ENCODE measurements at regions not wholly inside any gene's neighbourhood (a gene's known extent, or its start where the extent isn't known, plus 50 kb on each side); places are given as distances from the start of the nearest gene placed in this dataset.

GRCh38 chr4:36489798-36490197, 208.4 kb downstream of the DTHD1 start:
- Histone ChIP-seq H2BK120ac (ENCODE audit: low read depth, low read length) (no peak overlapping the region), H3K27me3 (ENCODE audit: control insufficient read depth in 3 of 3, insufficient read depth in 3 of 3, low read depth in 1 of 3, low read length in 3 of 3) (no peaks in the 10 kb centered on the region), H3K9ac (ENCODE audit: low read depth, low read length, poor library complexity) (no peak overlapping the region), H3K14ac (ENCODE audit: low read length) (no peak overlapping the region), H3K9me3 (replicated peaks in 1 of 2; ENCODE audit: control insufficient read depth in 2 of 2, insufficient read depth in 1 of 2, low read depth in 1 of 2, low read length in 2 of 2) (no peaks in the 10 kb centered on the region), H3K79me1 (ENCODE audit: low read depth, low read length) (no peaks in the 10 kb centered on the region), H2AFZ (ENCODE audit: low read length) (no peak overlapping the region), H3K23ac (ENCODE audit: low read depth, low read length, poor library complexity) (no peak overlapping the region), H3K4ac (ENCODE audit: low read length) (no peak overlapping the region), H2BK15ac (ENCODE audit: low read length) (no peak overlapping the region), H2BK5ac (ENCODE audit: low read length) (no peak overlapping the region), H3K4me3 (ENCODE audit: low read length in 2 of 2) (no peak overlapping the region), H2AK5ac (ENCODE audit: low read depth, low read length) (no peak overlapping the region), H3K18ac (ENCODE audit: low read length) (no peak overlapping the region), H2BK12ac (ENCODE audit: low read length) (no peak overlapping the region), H4K8ac (ENCODE audit: low read depth, low read length) (no peak overlapping the region), H3K27ac (replicated peaks; ENCODE audit: low read length) (no peak overlapping the region), H3K36me3 (replicated peaks in 1 of 2; ENCODE audit: control insufficient read depth in 2 of 2, insufficient read depth in 2 of 2, low read length in 2 of 2) (no peaks in the 10 kb centered on the region), H4K91ac (ENCODE audit: low read depth, low read length, poor library complexity) (no peak overlapping the region), H3K4me1 (ENCODE audit: control insufficient read depth in 2 of 2, insufficient read depth in 1 of 2, low read depth in 1 of 2, low read length in 2 of 2) (no peaks in the 10 kb centered on the region), H3K4me2 (ENCODE audit: insufficient read depth, low read length, poor library complexity, severe bottlenecking) (no peak overlapping the region)
- no CpG with 5 or more reads among the region's 2 CpGs for WGBS, 2 donors (ENCODE audit: extremely low coverage in 2 of 2, insufficient read length in 2 of 2, insufficient replicate concordance in 1 of 2)
- no peak for DNase-seq (ENCODE audit: low spot score)

DNA sequence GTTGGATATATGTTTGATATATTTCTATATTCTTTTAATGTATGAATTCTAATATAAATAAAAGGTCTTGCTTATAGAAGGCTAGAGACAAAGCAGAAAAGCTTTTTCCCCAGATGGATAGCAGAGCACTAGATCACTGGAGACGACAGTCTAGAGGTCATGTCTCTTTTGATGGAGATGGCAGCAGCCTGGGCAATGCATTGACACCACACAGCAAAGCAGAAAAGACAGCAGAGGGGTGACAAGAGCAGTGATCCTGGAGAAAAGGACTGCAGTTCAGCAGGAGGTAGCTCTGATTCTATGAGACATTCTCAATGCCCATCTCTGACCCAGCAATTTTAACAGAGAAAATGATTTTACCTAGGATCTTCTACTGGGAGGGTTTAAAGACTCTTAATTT, 210.6 kb downstream of the DTHD1 start:
- H3K4me1 ChIP-seq (ENCODE audit: control insufficient read depth in 2 of 2, insufficient read depth in 1 of 2, low read depth in 1 of 2, low read length in 2 of 2): no peaks in the 10 kb centered on the region
- no peak overlapping the region for H2BK5ac ChIP-seq (ENCODE audit: low read length)
- H4K8ac ChIP-seq (ENCODE audit: low read depth, low read length): no peak overlapping the region
- no peaks in the 10 kb centered on the region for H3K9me3 ChIP-seq (replicated peaks in 1 of 2; ENCODE audit: control insufficient read depth in 2 of 2, insufficient read depth in 1 of 2, low read depth in 1 of 2, low read length in 2 of 2)
- no peak overlapping the region for H2BK120ac ChIP-seq (ENCODE audit: low read depth, low read length)
- DNase-seq (ENCODE audit: low spot score): no peak
- no peak overlapping the region for H3K9ac ChIP-seq (ENCODE audit: low read depth, low read length, poor library complexity)
- H2BK15ac ChIP-seq (ENCODE audit: low read length): no peak overlapping the region
- no peak overlapping the region for H2BK12ac ChIP-seq (ENCODE audit: low read length)
- no peak overlapping the region for H3K23ac ChIP-seq (ENCODE audit: low read depth, low read length, poor library complexity)
- H3K36me3 ChIP-seq (replicated peaks in 1 of 2; ENCODE audit: control insufficient read depth in 2 of 2, insufficient read depth in 2 of 2, low read length in 2 of 2): no peaks in the 10 kb centered on the region
- no peak overlapping the region for H3K14ac ChIP-seq (ENCODE audit: low read length)
- H3K27me3 ChIP-seq (ENCODE audit: control insufficient read depth in 3 of 3, insufficient read depth in 3 of 3, low read depth in 1 of 3, low read length in 3 of 3): no peaks in the 10 kb centered on the region
- H2AFZ ChIP-seq (ENCODE audit: low read length): no peak overlapping the region
- H4K91ac ChIP-seq (ENCODE audit: low read depth, low read length, poor library complexity): no peak overlapping the region
- H3K79me1 ChIP-seq (ENCODE audit: low read depth, low read length): no peaks in the 10 kb centered on the region
- no peak overlapping the region for H3K18ac ChIP-seq (ENCODE audit: low read length)
- no peak overlapping the region for H3K4me3 ChIP-seq (ENCODE audit: low read length in 2 of 2)
- H3K27ac ChIP-seq (replicated peaks; ENCODE audit: low read length): no peak overlapping the region
- H3K4me2 ChIP-seq (ENCODE audit: insufficient read depth, low read length, poor library complexity, severe bottlenecking): no peak overlapping the region
- no peak overlapping the region for H3K4ac ChIP-seq (ENCODE audit: low read length)
- no CpG with 5 or more reads among the region's 1 CpG for WGBS, 2 donors (ENCODE audit: extremely low coverage in 2 of 2, insufficient read length in 2 of 2, insufficient replicate concordance in 1 of 2)
- H2AK5ac ChIP-seq (ENCODE audit: low read depth, low read length): no peak overlapping the region

DNA sequence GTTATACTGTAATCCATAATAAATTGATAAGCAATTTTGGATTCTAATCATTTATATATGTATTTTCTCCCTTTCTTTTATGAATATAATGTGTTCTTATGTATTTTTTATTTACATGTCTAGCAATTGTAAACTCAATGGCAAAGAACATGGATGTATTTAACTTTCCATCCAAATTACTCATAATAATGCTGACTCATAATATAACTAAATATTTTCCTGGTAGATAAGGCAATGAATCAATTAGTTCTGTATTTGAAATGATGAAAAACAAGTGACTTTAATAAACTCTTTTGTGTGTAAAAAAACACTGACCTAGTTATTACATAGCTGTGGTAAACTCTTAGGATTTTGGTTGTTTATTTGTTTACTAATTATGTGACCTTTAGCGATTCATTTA, 211.2 kb downstream of the DTHD1 start:
- Histone ChIP-seq H2BK15ac (ENCODE audit: low read length) (no peak overlapping the region), H3K4me3 (ENCODE audit: low read length in 2 of 2) (no peak overlapping the region), H2BK120ac (ENCODE audit: low read depth, low read length) (no peak overlapping the region), H3K9ac (ENCODE audit: low read depth, low read length, poor library complexity) (no peak overlapping the region), H3K9me3 (replicated peaks in 1 of 2; ENCODE audit: control insufficient read depth in 2 of 2, insufficient read depth in 1 of 2, low read depth in 1 of 2, low read length in 2 of 2) (no peaks in the 10 kb centered on the region), H3K4ac (ENCODE audit: low read length) (no peak overlapping the region), H4K91ac (ENCODE audit: low read depth, low read length, poor library complexity) (no peak overlapping the region), H4K8ac (ENCODE audit: low read depth, low read length) (no peak overlapping the region), H3K14ac (ENCODE audit: low read length) (no peak overlapping the region), H3K27ac (replicated peaks; ENCODE audit: low read length) (no peak overlapping the region), H3K18ac (ENCODE audit: low read length) (no peak overlapping the region), H3K4me2 (ENCODE audit: insufficient read depth, low read length, poor library complexity, severe bottlenecking) (no peak overlapping the region), H3K27me3 (ENCODE audit: control insufficient read depth in 3 of 3, insufficient read depth in 3 of 3, low read depth in 1 of 3, low read length in 3 of 3) (no peaks in the 10 kb centered on the region), H3K4me1 (ENCODE audit: control insufficient read depth in 2 of 2, insufficient read depth in 1 of 2, low read depth in 1 of 2, low read length in 2 of 2) (no peaks in the 10 kb centered on the region), H3K79me1 (ENCODE audit: low read depth, low read length) (no peaks in the 10 kb centered on the region), H3K36me3 (replicated peaks in 1 of 2; ENCODE audit: control insufficient read depth in 2 of 2, insufficient read depth in 2 of 2, low read length in 2 of 2) (no peaks in the 10 kb centered on the region), H2AK5ac (ENCODE audit: low read depth, low read length) (no peak overlapping the region), H2BK5ac (ENCODE audit: low read length) (no peak overlapping the region), H2AFZ (ENCODE audit: low read length) (no peak overlapping the region), H3K23ac (ENCODE audit: low read depth, low read length, poor library complexity) (no peak overlapping the region), H2BK12ac (ENCODE audit: low read length) (no peak overlapping the region)
- WGBS, 2 donors (ENCODE audit: extremely low coverage in 2 of 2, insufficient read length in 2 of 2, insufficient replicate concordance in 1 of 2): no CpG with 5 or more reads among the region's 1 CpG
- DNase-seq (ENCODE audit: low spot score): no peak

DNA sequence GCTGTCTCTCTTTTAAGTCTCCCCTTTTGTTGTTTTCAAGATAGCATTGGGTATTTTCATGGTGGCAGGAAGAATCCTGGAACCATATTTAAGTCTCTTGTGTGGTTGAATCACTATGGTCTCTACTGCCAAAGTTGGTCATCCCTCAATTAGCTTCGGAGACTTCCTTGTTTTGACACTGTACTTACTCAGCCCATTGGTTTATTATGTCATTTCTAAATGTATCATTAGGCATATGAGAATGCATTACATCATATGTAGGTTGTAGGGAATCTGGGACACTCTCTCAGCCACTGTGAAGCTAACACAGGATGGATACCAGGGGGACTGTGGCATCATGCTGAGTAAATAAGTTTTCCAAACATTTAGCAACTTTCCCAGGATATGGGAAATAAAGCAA, 211.8 kb downstream of the DTHD1 start:
- H4K8ac ChIP-seq (ENCODE audit: low read depth, low read length): no peak overlapping the region
- H3K9ac ChIP-seq (ENCODE audit: low read depth, low read length, poor library complexity): no peak overlapping the region
- no peak overlapping the region for H2BK5ac ChIP-seq (ENCODE audit: low read length)
- H4K91ac ChIP-seq (ENCODE audit: low read depth, low read length, poor library complexity): no peak overlapping the region
- no peak overlapping the region for H2AK5ac ChIP-seq (ENCODE audit: low read depth, low read length)
- no peak overlapping the region for H2BK15ac ChIP-seq (ENCODE audit: low read length)
- DNase-seq (ENCODE audit: low spot score): no peak
- H3K4me2 ChIP-seq (ENCODE audit: insufficient read depth, low read length, poor library complexity, severe bottlenecking): no peak overlapping the region
- no peaks in the 10 kb centered on the region for H3K79me1 ChIP-seq (ENCODE audit: low read depth, low read length)
- H3K36me3 ChIP-seq (replicated peaks in 1 of 2; ENCODE audit: control insufficient read depth in 2 of 2, insufficient read depth in 2 of 2, low read length in 2 of 2): no peaks in the 10 kb centered on the region
- no peaks in the 10 kb centered on the region for H3K4me1 ChIP-seq (ENCODE audit: control insufficient read depth in 2 of 2, insufficient read depth in 1 of 2, low read depth in 1 of 2, low read length in 2 of 2)
- H3K27ac ChIP-seq (replicated peaks; ENCODE audit: low read length): no peak overlapping the region
- H2BK120ac ChIP-seq (ENCODE audit: low read depth, low read length): no peak overlapping the region
- H2AFZ ChIP-seq (ENCODE audit: low read length): no peak overlapping the region
- H3K27me3 ChIP-seq (ENCODE audit: control insufficient read depth in 3 of 3, insufficient read depth in 3 of 3, low read depth in 1 of 3, low read length in 3 of 3): no peaks in the 10 kb centered on the region
- H3K23ac ChIP-seq (ENCODE audit: low read depth, low read length, poor library complexity): no peak overlapping the region
- H3K4me3 ChIP-seq (ENCODE audit: low read length in 2 of 2): no peak overlapping the region
- H2BK12ac ChIP-seq (ENCODE audit: low read length): no peak overlapping the region
- no peak overlapping the region for H3K14ac ChIP-seq (ENCODE audit: low read length)
- H3K9me3 ChIP-seq (replicated peaks in 1 of 2; ENCODE audit: control insufficient read depth in 2 of 2, insufficient read depth in 1 of 2, low read depth in 1 of 2, low read length in 2 of 2): no peaks in the 10 kb centered on the region
- WGBS, 2 donors (ENCODE audit: extremely low coverage in 2 of 2, insufficient read length in 2 of 2, insufficient replicate concordance in 1 of 2): no CpG with 5 or more reads among the region's 1 CpG
- H3K18ac ChIP-seq (ENCODE audit: low read length): no peak overlapping the region
- no peak overlapping the region for H3K4ac ChIP-seq (ENCODE audit: low read length)
